ENCODE measurements at regions not wholly inside any gene's neighbourhood (a gene's known extent, or its start where the extent isn't known, plus 50 kb on each side); places are given as distances from the start of the nearest gene placed in this dataset.

DNA sequence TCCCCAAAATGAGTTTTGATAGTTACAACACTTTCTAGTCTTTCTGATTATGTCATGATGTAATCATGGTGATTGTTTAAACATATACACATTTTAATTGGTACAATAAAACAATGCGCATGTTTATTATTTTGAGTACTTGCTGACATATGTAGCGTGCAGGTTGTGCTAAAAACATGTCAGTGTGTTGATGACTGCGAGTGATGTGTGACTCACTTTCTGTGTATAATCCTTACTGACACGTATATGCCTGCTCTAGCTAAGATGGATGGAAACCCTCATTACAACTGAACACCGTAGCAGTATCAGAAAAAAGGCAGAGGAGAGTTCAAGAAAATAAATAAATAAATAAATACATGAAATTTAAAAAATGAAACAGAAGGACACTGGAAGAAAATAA lies 1552.4 kb upstream of the FLRT2 start:
- TF ChIP-seq EZH2 (IDR thresholded peaks at IDR 0.05) = no peak
- TF ChIP-seq POLR2AphosphoS5 (IDR thresholded peaks at IDR 0.05; ENCODE audit: borderline replicate concordance, low read depth, low read length) = no peak
